Gastroesophageal sphincter (tissue), 3 donors: ENCODE measurements at regions not wholly inside any gene's neighbourhood (a gene's known extent, or its start where the extent isn't known, plus 50 kb on each side); places are given as distances from the start of the nearest gene placed in this dataset.

Source experiments
- CTCF ChIP-seq, 4 experiments: fragments of 200-600 bp in 2 of 4; fragments of 450-650 bp in 2 of 4; sonication (generic) in 1 of 4; IDR thresholded peaks; one replicate each; pipeline ENCODE4 v1.5.1; 2017 to 2019; ENCODE audit warnings: antibody characterized with exemption in 4 of 4, mild to moderate bottlenecking in 2 of 4, moderate library complexity in 2 of 4
- EP300 ChIP-seq: sonication (generic); formaldehyde crosslinking; IDR thresholded peaks from one replicate; pipeline ENCODE4 v1.6.1; 2017; ENCODE audit warnings: antibody characterized with exemption, mild to moderate bottlenecking
- POLR2A ChIP-seq, 2 donors: fragments of 450-650 bp; IDR thresholded peaks; one replicate each; pipeline ENCODE4 v1.6.1; 2017; ENCODE audit warnings: antibody characterized with exemption in 2 of 2, mild to moderate bottlenecking in 2 of 2, moderate library complexity in 1 of 2
- POLR2AphosphoS5 ChIP-seq: sonication (generic); formaldehyde crosslinking; IDR thresholded peaks from one replicate; pipeline ENCODE4 v1.6.1; 2017; ENCODE audit warnings: antibody characterized with exemption

GRCh38 chr7:79523436-79523835 is 70.0 kb upstream of the MAGI2 start:
- TF ChIP-seq CTCF (IDR thresholded peaks at IDR 0.05) = no peak
- no peak for TF ChIP-seq EP300
- no peak for TF ChIP-seq POLR2A (IDR thresholded peaks at IDR 0.05)
- no peak for TF ChIP-seq POLR2AphosphoS5
